Heart left ventricle (tissue), 13 donors: ENCODE measurements at regions not wholly inside any gene's neighbourhood (a gene's known extent, or its start where the extent isn't known, plus 50 kb on each side); places are given as distances from the start of the nearest gene placed in this dataset.

Experiments
- POLR2A ChIP-seq, 2 donors: fragments of 450-650 bp; IDR thresholded peaks; one replicate each; pipeline ENCODE4 v1.6.1; 2017; ENCODE audit warnings: antibody characterized with exemption in 2 of 2, mild to moderate bottlenecking in 2 of 2, moderate library complexity in 2 of 2
- TF ChIP-seq, protein P1 (sequence below), 12 donors: fragments of 200-600 bp; sonication (generic) in 4 of 12; IDR thresholded peaks; one replicate each; pipeline versions ENCODE4 v1.5.0 to v1.8.0; 2018 to 2022; ENCODE audit warnings: antibody characterized with exemption in 12 of 12, mild to moderate bottlenecking in 5 of 12
- donor health status: ischemic (EF 13 %, LVEDD 7.1; RV severe dilation, severe dysfunction).
- donor health status: DM: no; HTN: yes; CAD: no.
- donor health status: DM: no; HTN: no; CAD: no.
- donor health status: ischemic (EF 25% LVEDD 6.9; RV normal size, moderate dysfunction).
- donor health status: ischemic (EF 25% LVEDD 5.7; RV mildly dilated, moderate dysfunction).
- donor health status: ischemic (EF 35%, LVEDD 5.7; RV mildly dilated, moderate dysfunction).
- donor health status: nonischemic (EF 11% LVEDD 7.7; RV severe dilation, severe dysfunction).
- donor health status: DM: yes; HTN: yes; CAD: no.
- donor health status: PGD.
- donor health status: ischemic (EF 29% LVEDD 5.4; RV normal size, mild dysfunction).
- donor health status: nonischemic (EF 23%, LVEDD 6.1; RV moderate dilation, normal function).

DNA sequence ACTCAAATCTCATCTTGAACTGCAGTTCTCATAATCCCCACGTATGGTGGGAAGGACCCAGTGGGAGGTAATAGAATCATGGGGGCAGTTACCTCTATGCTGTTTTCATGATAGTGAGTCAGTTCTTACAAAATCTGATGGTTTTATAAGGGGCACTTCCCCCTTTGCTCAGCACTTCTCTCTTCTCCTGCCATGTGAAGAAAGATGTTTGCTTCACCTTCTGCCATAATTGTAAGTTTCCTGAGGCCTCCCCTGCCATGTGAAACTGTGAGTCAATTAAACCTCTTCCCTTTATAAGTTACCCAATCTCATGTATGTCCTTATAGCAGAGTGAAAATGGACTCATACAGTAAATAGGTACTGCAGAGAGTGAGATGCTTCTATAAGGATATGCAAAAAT is 1050.6 kb upstream of the GRIA3 start:
- TF ChIP-seq, protein P1, sequence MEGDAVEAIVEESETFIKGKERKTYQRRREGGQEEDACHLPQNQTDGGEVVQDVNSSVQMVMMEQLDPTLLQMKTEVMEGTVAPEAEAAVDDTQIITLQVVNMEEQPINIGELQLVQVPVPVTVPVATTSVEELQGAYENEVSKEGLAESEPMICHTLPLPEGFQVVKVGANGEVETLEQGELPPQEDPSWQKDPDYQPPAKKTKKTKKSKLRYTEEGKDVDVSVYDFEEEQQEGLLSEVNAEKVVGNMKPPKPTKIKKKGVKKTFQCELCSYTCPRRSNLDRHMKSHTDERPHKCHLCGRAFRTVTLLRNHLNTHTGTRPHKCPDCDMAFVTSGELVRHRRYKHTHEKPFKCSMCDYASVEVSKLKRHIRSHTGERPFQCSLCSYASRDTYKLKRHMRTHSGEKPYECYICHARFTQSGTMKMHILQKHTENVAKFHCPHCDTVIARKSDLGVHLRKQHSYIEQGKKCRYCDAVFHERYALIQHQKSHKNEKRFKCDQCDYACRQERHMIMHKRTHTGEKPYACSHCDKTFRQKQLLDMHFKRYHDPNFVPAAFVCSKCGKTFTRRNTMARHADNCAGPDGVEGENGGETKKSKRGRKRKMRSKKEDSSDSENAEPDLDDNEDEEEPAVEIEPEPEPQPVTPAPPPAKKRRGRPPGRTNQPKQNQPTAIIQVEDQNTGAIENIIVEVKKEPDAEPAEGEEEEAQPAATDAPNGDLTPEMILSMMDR (IDR thresholded peaks at IDR 0.05) = no peak
- no peak for TF ChIP-seq POLR2A (IDR thresholded peaks at IDR 0.05)
